Ascending aorta (tissue), 2 donors: ENCODE measurements at regions not wholly inside any gene's neighbourhood (a gene's known extent, or its start where the extent isn't known, plus 50 kb on each side); places are given as distances from the start of the nearest gene placed in this dataset.

Experiments used
- DNase-seq, 2 donors: peaks; one replicate each; pipeline ENCODE4 v3.0.0-alpha.2; 2019; ENCODE audit warnings: low spot score in 2 of 2
- H3K27ac ChIP-seq, 2 donors: fragments of 200-600 bp; sonication (generic); one replicate each; pipeline ENCODE4 v1.5.1; 2016 to 2017; ENCODE audit warnings: mild to moderate bottlenecking in 1 of 2
- H3K27me3 ChIP-seq: fragments of 200-600 bp; sonication (generic); one replicate; pipeline ENCODE4 v1.5.1; 2017
- H3K36me3 ChIP-seq, 2 donors: fragments of 200-600 bp; sonication (generic); one replicate each; pipeline ENCODE4 v1.5.1; 2016
- H3K4me1 ChIP-seq, 2 donors: fragments of 200-600 bp; sonication (generic); one replicate each; pipeline ENCODE4 v1.5.1; 2016 to 2017; ENCODE audit warnings: mild to moderate bottlenecking in 1 of 2
- H3K4me3 ChIP-seq, 2 donors: fragments of 200-600 bp; sonication (generic); one replicate each; pipeline ENCODE4 v1.5.1; 2016 to 2017; ENCODE audit warnings: mild to moderate bottlenecking in 1 of 2
- H3K9me3 ChIP-seq, 2 donors: fragments of 200-600 bp; sonication (generic); one replicate each; pipeline ENCODE4 v1.5.1; 2016
- intact Hi-C: fragments of 100-400 bp; cut with DNase I; formaldehyde crosslinking; loops from one replicate; pipeline ENCODE4 v1.15.1; 2023
- TF ChIP-seq, protein P1 (sequence below), 3 experiments: fragments of 200-600 bp in 2 of 3; fragments of 450-650 bp in 1 of 3; sonication (generic) in 2 of 3; IDR thresholded peaks; one replicate each; pipeline ENCODE4 v1.5.1; 2016 to 2019; ENCODE audit warnings: antibody characterized with exemption in 3 of 3, mild to moderate bottlenecking in 1 of 3, moderate library complexity in 1 of 3

DNA sequence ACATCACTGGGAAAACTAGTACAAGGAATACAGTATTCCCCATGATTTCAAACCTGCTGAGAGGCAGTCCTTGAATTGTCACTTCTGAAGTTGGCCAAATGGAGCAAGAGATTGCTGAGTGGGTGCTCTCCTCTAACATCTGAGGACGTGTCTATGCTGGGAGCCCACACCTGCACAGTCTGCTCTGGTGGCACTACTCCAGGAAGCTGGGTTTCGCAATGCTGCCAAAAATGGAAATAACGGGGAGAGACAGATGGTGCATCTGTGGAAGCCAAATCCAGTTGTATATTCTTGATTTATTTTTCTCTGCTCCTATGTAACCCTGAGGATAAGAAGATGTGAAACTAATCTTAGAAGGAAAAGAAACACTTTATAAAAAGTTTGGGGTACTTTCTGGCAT lies 240.1 kb upstream of the CTSO start:
- no peaks in the 10 kb centered on the region for H3K9me3 ChIP-seq
- no peaks in the 10 kb centered on the region for H3K27me3 ChIP-seq
- H3K4me3 ChIP-seq, result no peak overlapping the region
- intact Hi-C loops, result no loop called here
- no peaks in the 10 kb centered on the region for H3K4me1 ChIP-seq
- no peak overlapping the region for H3K27ac ChIP-seq
- TF ChIP-seq, protein P1, sequence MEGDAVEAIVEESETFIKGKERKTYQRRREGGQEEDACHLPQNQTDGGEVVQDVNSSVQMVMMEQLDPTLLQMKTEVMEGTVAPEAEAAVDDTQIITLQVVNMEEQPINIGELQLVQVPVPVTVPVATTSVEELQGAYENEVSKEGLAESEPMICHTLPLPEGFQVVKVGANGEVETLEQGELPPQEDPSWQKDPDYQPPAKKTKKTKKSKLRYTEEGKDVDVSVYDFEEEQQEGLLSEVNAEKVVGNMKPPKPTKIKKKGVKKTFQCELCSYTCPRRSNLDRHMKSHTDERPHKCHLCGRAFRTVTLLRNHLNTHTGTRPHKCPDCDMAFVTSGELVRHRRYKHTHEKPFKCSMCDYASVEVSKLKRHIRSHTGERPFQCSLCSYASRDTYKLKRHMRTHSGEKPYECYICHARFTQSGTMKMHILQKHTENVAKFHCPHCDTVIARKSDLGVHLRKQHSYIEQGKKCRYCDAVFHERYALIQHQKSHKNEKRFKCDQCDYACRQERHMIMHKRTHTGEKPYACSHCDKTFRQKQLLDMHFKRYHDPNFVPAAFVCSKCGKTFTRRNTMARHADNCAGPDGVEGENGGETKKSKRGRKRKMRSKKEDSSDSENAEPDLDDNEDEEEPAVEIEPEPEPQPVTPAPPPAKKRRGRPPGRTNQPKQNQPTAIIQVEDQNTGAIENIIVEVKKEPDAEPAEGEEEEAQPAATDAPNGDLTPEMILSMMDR (IDR thresholded peaks at IDR 0.05), result no peak
- DNase-seq, result no peak
- no peaks in the 10 kb centered on the region for H3K36me3 ChIP-seq

DNA sequence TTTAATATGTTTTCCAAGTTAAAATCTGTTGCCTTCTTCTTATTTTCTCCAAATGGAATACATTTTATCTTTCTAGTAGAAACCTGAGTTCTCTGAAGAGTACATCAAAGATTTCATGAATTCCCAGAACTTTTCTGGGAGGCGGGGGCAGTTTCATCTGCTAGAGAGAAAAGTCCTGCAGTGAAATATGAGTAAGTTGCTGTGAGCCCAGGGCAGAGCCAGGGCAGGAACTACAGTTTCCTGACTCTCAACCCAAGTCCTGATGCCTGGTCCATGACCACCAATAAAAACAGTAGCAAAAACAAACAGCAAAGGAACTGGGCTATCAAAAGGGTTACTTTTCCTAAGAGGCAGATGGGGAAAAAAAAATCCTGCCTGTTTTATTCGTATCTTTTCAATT lies 239.4 kb upstream of the CTSO start:
- H3K4me3 ChIP-seq, result no peak overlapping the region
- H3K9me3 ChIP-seq, result no peaks in the 10 kb centered on the region
- no peak overlapping the region for H3K27ac ChIP-seq
- no peaks in the 10 kb centered on the region for H3K36me3 ChIP-seq
- no peaks in the 10 kb centered on the region for H3K27me3 ChIP-seq
- TF ChIP-seq, protein P1 (IDR thresholded peaks at IDR 0.05), result no peak
- intact Hi-C loops, result no loop called here
- DNase-seq, result no peak
- H3K4me1 ChIP-seq, result no peaks in the 10 kb centered on the region

DNA sequence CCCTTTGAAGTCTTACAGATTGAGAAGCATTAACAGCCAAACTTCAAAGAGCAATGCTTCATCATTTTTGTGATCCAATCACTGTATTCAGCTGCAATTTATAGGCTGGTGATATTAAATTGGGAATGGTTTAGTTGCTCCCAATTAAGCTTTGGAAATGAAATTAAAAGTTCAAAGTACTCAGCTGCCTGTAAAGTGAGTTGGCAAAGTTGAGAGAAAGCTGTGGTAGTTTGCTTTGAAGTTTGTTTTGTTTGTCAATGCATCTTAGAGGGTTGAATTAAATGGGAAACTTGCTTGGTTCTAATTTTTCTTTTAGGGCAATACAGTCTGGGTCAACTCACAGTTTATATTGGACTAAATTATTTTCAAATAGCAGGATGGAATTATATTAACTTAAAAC lies 238.4 kb upstream of the CTSO start:
- Histone ChIP-seq H3K27me3 (no peaks in the 10 kb centered on the region), H3K36me3 (no peaks in the 10 kb centered on the region), H3K4me1 (no peaks in the 10 kb centered on the region), H3K4me3 (no peak overlapping the region), H3K27ac (no peak overlapping the region), H3K9me3 (no peaks in the 10 kb centered on the region)
- DNase-seq, result no peak
- intact Hi-C loops, result no loop called here
- TF ChIP-seq, protein P1 (IDR thresholded peaks at IDR 0.05), result no peak

DNA sequence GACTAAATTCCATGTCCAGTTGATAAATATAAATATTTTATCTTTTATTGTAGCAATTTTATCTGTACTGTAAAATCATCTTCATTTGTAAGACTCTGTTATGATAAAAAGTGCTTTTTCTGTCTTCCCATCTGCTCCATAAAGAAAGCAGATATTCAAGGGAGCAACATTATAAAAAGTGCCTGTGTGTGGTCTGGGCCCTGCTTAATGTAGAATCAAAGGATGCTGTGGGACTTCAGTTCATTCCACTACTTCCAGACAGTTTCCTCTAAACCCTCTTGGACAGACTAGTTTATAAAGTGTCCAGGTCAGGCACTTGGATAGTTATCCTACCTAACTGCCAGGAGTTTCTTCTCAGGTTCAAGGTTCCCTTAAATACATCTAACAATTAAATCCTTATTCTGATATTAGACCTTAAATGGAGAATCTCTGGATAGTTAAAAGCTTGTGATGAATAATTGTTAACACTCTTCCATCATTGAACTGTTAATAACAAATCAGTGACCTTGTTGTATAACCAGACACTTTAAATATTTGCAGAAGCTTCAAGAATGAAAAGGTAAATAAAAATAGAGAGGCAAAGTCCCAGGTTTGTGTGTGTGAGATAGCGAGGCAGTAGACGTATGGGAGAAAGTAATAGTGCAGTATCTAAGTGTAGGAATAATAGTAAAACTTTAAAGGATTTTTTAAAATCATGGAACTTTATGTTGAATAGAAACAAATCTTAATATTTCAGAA lies 237.5 kb upstream of the CTSO start:
- Histone ChIP-seq H3K27me3 (no peaks in the 10 kb centered on the region), H3K9me3 (no peaks in the 10 kb centered on the region), H3K36me3 (no peaks in the 10 kb centered on the region), H3K4me1 (no peaks in the 10 kb centered on the region), H3K27ac (no peak overlapping the region), H3K4me3 (no peak overlapping the region)
- intact Hi-C loops, result no loop called here
- TF ChIP-seq, protein P1 (IDR thresholded peaks at IDR 0.05), result no peak
- no peak for DNase-seq

DNA sequence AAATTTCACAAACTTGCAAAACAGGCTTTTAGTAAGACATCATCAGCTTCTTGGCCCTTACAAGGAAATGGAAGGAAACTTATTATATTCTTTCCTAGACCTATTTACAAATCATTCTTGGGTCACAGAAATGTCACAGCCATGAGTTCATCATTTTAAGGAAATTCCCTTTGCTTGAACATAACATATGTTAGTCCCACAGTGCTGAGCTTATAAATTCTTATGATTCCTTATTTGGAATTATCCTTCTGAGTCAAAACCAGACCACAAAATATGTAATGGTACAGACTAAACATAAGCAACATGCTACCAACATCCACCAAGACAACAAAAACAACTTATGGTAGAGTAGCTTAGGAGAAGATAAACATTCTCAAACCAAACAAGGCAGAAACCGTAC lies 236.9 kb upstream of the CTSO start:
- Histone ChIP-seq H3K4me3 (no peak overlapping the region), H3K4me1 (no peaks in the 10 kb centered on the region), H3K9me3 (no peaks in the 10 kb centered on the region), H3K36me3 (no peaks in the 10 kb centered on the region), H3K27me3 (no peaks in the 10 kb centered on the region), H3K27ac (no peak overlapping the region)
- intact Hi-C loops, result no loop called here
- DNase-seq, result no peak
- TF ChIP-seq, protein P1 (IDR thresholded peaks at IDR 0.05), result no peak

DNA sequence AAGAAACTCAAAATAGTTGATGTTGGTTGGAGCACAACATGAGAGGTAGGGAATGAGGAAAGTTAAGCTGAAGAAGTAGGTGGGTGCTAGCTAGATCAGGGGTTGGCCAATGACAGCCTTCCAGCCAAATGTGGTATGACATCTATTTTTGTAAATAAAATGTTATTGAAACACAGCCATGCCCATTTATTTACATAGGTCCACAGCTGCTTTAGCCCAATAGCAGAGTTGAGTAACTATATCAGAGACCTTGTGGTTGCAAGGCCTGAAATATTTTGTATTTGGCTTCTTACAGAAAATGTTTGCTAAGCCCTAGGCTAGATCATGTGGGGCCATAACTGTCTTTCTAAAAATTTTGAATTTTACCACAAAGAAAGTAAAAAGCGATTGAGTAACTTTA lies 234.9 kb upstream of the CTSO start:
- Histone ChIP-seq H3K27ac (no peak overlapping the region), H3K36me3 (no peaks in the 10 kb centered on the region), H3K4me3 (no peak overlapping the region), H3K27me3 (no peaks in the 10 kb centered on the region), H3K4me1 (no peaks in the 10 kb centered on the region), H3K9me3 (no peaks in the 10 kb centered on the region)
- no peak for DNase-seq
- intact Hi-C loops, result no loop called here
- TF ChIP-seq, protein P1 (IDR thresholded peaks at IDR 0.05), result no peak
